DOHH2 (cell line): ENCODE measurements at regions not wholly inside any gene's neighbourhood (a gene's known extent, or its start where the extent isn't known, plus 50 kb on each side); places are given as distances from the start of the nearest gene placed in this dataset.

Experiments used
- H3F3A ChIP-seq: fragments of 200-600 bp; sonication (generic), shearing (Covaris generic); 2 replicates; pipeline ENCODE4 v1.6.0; 2016; ENCODE audit warnings: antibody characterized with exemption, mild to moderate bottlenecking; ENCODE audit not compliant: control insufficient read depth, insufficient read depth
- H3K27ac ChIP-seq: fragments of 200-600 bp; sonication (generic); 2 replicates; pipeline ENCODE4 v1.5.1; 2014; ENCODE audit warnings: low read depth, mild to moderate bottlenecking, low read length, moderate library complexity
- H3K27me3 ChIP-seq: fragments of 200-600 bp; sonication (generic); 2 replicates; pipeline ENCODE4 v1.6.1; 2014; ENCODE audit warnings: mild to moderate bottlenecking, low read length, mixed read lengths; ENCODE audit not compliant: control insufficient read depth
- H3K36me3 ChIP-seq: fragments of 200-600 bp; sonication (generic); 2 replicates; pipeline ENCODE4 v1.6.1; 2014; ENCODE audit warnings: mild to moderate bottlenecking, low read length, moderate library complexity, mixed read lengths; ENCODE audit not compliant: control insufficient read depth
- H3K4me1 ChIP-seq: fragments of 200-600 bp; sonication (generic); 2 replicates; pipeline ENCODE4 v1.6.1; 2014; ENCODE audit warnings: mild to moderate bottlenecking, low read length, mixed read lengths; ENCODE audit not compliant: control insufficient read depth
- H3K4me2 ChIP-seq: fragments of 200-600 bp; sonication (generic); 2 replicates; pipeline ENCODE4 v1.6.0; 2014; ENCODE audit warnings: mild to moderate bottlenecking, low read length, moderate library complexity
- H3K4me3 ChIP-seq: fragments of 200-600 bp; sonication (generic); 2 replicates; pipeline ENCODE4 v1.5.1; 2014; ENCODE audit warnings: mild to moderate bottlenecking, low read length, mixed read lengths
- H3K79me2 ChIP-seq: fragments of 200-600 bp; sonication (generic); 2 replicates; pipeline ENCODE4 v1.6.1; 2014; ENCODE audit warnings: mild to moderate bottlenecking, low read length, mixed read lengths; ENCODE audit not compliant: control insufficient read depth
- H3K9me2 ChIP-seq: fragments of 200-600 bp; sonication (generic); replicated peaks from 2 replicates; pipeline ENCODE4 v1.6.1; 2014; ENCODE audit warnings: mild to moderate bottlenecking, low read length, mixed read lengths; ENCODE audit not compliant: control insufficient read depth
- H3K9me3 ChIP-seq: fragments of 200-600 bp; sonication (generic); 2 replicates; pipeline ENCODE4 v1.6.1; 2014; ENCODE audit warnings: antibody characterized with exemption, low read length, mixed read lengths; ENCODE audit not compliant: control insufficient read depth, insufficient read depth
- H4K20me1 ChIP-seq: fragments of 200-600 bp; sonication (generic); 2 replicates; pipeline ENCODE4 v1.6.0; 2014; ENCODE audit warnings: low read depth, mild to moderate bottlenecking, antibody characterized with exemption, low read length, moderate library complexity; ENCODE audit not compliant: control insufficient read depth, insufficient read depth
- EZH2phosphoT487 ChIP-seq: fragments of 200-600 bp; sonication (generic); IDR thresholded peaks from 2 replicates; pipeline ENCODE4 v1.6.1; 2017; ENCODE audit warnings: borderline replicate concordance, mild to moderate bottlenecking, antibody characterized with exemption, low read length, moderate library complexity, mixed read lengths
- TF ChIP-seq, protein P1 (sequence below): fragments of 200-600 bp; sonication (generic); IDR thresholded peaks from one replicate; pipeline ENCODE4 v1.5.1; 2014; ENCODE audit warnings: antibody characterized with exemption, mild to moderate bottlenecking, low read depth, low read length; ENCODE audit not compliant: poor library complexity, severe bottlenecking

GRCh38 chr17:13749891-13750235 is 148.1 kb upstream of the HS3ST3A1 start:
- Histone ChIP-seq H4K20me1 (no peaks in the 10 kb centered on the region), H3K4me3 (no peak overlapping the region)

GRCh38 chr17:13750816-13751793 is 149.4 kb upstream of the HS3ST3A1 start:
- TF ChIP-seq, protein P1, sequence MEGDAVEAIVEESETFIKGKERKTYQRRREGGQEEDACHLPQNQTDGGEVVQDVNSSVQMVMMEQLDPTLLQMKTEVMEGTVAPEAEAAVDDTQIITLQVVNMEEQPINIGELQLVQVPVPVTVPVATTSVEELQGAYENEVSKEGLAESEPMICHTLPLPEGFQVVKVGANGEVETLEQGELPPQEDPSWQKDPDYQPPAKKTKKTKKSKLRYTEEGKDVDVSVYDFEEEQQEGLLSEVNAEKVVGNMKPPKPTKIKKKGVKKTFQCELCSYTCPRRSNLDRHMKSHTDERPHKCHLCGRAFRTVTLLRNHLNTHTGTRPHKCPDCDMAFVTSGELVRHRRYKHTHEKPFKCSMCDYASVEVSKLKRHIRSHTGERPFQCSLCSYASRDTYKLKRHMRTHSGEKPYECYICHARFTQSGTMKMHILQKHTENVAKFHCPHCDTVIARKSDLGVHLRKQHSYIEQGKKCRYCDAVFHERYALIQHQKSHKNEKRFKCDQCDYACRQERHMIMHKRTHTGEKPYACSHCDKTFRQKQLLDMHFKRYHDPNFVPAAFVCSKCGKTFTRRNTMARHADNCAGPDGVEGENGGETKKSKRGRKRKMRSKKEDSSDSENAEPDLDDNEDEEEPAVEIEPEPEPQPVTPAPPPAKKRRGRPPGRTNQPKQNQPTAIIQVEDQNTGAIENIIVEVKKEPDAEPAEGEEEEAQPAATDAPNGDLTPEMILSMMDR = no peak
- TF ChIP-seq EZH2phosphoT487 = no peak
- Histone ChIP-seq H3K4me3 (no peak overlapping the region), H3K9me2 (no peaks in the 10 kb centered on the region), H3K4me2 (no peak overlapping the region), H3K9me3 (no peaks in the 10 kb centered on the region), H4K20me1 (no peaks in the 10 kb centered on the region), H3K36me3 (no peaks in the 10 kb centered on the region), H3K27ac (no peak overlapping the region), H3K4me1 (no peaks in the 10 kb centered on the region), H3F3A (no peaks in the 10 kb centered on the region), H3K79me2 (no peaks in the 10 kb centered on the region), H3K27me3 (no peaks in the 10 kb centered on the region)

More at GRCh38 chr17:13749891-13750235, 148.1 kb upstream of the HS3ST3A1 start:
- no peaks in the 10 kb centered on the region for H3K4me1 ChIP-seq
- H3K9me2 ChIP-seq = no peaks in the 10 kb centered on the region
- no peaks in the 10 kb centered on the region for H3K36me3 ChIP-seq
- H3F3A ChIP-seq = no peaks in the 10 kb centered on the region
- no peak overlapping the region for H3K27ac ChIP-seq
- no peaks in the 10 kb centered on the region for H3K79me2 ChIP-seq
- H3K4me2 ChIP-seq = no peak overlapping the region
- TF ChIP-seq EZH2phosphoT487 = no peak
- TF ChIP-seq, protein P1 = no peak
- no peaks in the 10 kb centered on the region for H3K9me3 ChIP-seq
- H3K27me3 ChIP-seq = no peaks in the 10 kb centered on the region

DNA sequence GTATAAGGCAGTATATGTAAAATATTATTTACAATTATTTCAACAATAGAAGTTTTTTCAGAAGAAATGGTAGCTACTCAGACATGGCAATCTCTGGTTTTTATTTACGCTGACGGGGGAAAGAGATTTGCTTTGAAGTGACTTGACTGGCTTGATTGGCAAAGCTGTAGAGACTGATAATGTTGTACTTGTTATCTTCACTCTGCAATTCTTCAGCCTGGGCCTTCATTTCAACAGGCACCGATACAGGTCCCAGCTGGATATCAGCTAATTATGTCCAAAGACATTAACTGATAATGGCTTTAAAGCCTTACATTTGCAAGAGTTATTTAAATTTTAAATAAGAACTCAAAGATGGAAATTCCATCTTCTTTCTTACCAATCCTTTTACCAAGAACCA is 151.4 kb upstream of the HS3ST3A1 start:
- Histone ChIP-seq H3K4me2 (no peak overlapping the region), H4K20me1 (no peaks in the 10 kb centered on the region), H3K79me2 (no peaks in the 10 kb centered on the region), H3K36me3 (no peaks in the 10 kb centered on the region), H3K4me3 (no peak overlapping the region), H3K9me2 (no peaks in the 10 kb centered on the region), H3K27me3 (no peaks in the 10 kb centered on the region), H3K9me3 (no peaks in the 10 kb centered on the region), H3K4me1 (no peaks in the 10 kb centered on the region), H3F3A (no peaks in the 10 kb centered on the region), H3K27ac (no peak overlapping the region)
- no peak for TF ChIP-seq EZH2phosphoT487
- TF ChIP-seq, protein P1 = no peak
